Endodermal cell (in vitro differentiated cells): ENCODE measurements at regions not wholly inside any gene's neighbourhood (a gene's known extent, or its start where the extent isn't known, plus 50 kb on each side); places are given as distances from the start of the nearest gene placed in this dataset.

ENCODE experiments used
- DNase-seq: peaks from one replicate; pipeline ENCODE4 v3.0.0-alpha.2; 2017
- H3K27ac ChIP-seq: 2 replicates; pipeline ENCODE4 v1.5.1; 2013; ENCODE audit warnings: mild to moderate bottlenecking, low read depth, low read length, moderate library complexity
- H3K27me3 ChIP-seq: 2 replicates; pipeline ENCODE4 v1.6.1; 2013; ENCODE audit warnings: mild to moderate bottlenecking, low read length, moderate library complexity; ENCODE audit not compliant: insufficient read depth, control insufficient read depth, poor library complexity, severe bottlenecking
- H3K36me3 ChIP-seq: 2 replicates; pipeline ENCODE4 v1.7.0; 2013; ENCODE audit warnings: mild to moderate bottlenecking, low read length, moderate library complexity; ENCODE audit not compliant: control insufficient read depth, insufficient read depth
- H3K4me1 ChIP-seq: one replicate; pipeline ENCODE4 v1.7.0; 2013; ENCODE audit warnings: low read length; ENCODE audit not compliant: control insufficient read depth, insufficient read depth
- H3K4me3 ChIP-seq: 2 replicates; pipeline ENCODE4 v1.5.1; 2013; ENCODE audit warnings: mild to moderate bottlenecking, low read length, moderate library complexity
- H3K9ac ChIP-seq: 2 replicates; pipeline ENCODE4 v1.6.1; 2013; ENCODE audit warnings: mild to moderate bottlenecking, low read length, moderate library complexity; ENCODE audit not compliant: poor library complexity, severe bottlenecking; ENCODE audit errors: extremely low read depth
- H3K9me3 ChIP-seq: 2 replicates; pipeline ENCODE4 v1.6.1; 2013; ENCODE audit warnings: mild to moderate bottlenecking, low read length, moderate library complexity; ENCODE audit not compliant: control insufficient read depth
- H3K27ac Mint-ChIP-seq: 2 replicates; pipeline ENCODE4 v1.8.0; 2020; ENCODE audit warnings: mixed read lengths
- H3K27me3 Mint-ChIP-seq: 2 replicates; pipeline ENCODE4 v1.8.0; 2021; ENCODE audit warnings: mild to moderate bottlenecking, mixed read lengths; ENCODE audit not compliant: insufficient read depth
- H3K36me3 Mint-ChIP-seq: 2 replicates; pipeline ENCODE4 v1.8.0; 2020; ENCODE audit warnings: low read depth, mixed read lengths
- H3K4me1 Mint-ChIP-seq: 2 replicates; pipeline ENCODE4 v1.8.0; 2020; ENCODE audit warnings: mixed read lengths
- H3K4me3 Mint-ChIP-seq: 2 replicates; pipeline ENCODE4 v1.8.0; 2020; ENCODE audit warnings: mild to moderate bottlenecking, moderate library complexity, mixed read lengths
- H3K9me3 Mint-ChIP-seq: 2 replicates; pipeline ENCODE4 v1.8.0; 2020; ENCODE audit warnings: mild to moderate bottlenecking, mixed read lengths
- CTCF ChIP-seq: fragments of 200-600 bp; sonication (generic); conservative IDR thresholded peaks from 2 replicates; pipeline ENCODE4 v1.5.0; 2021; ENCODE audit warnings: antibody characterized with exemption, mild to moderate bottlenecking
- WGBS, 2 experiments: methylation state at CpG; one replicate each; pipeline versions ENCODE4 v1.1.5 to v1.1.7; 2013; ENCODE audit warnings: missing lambda C conversion rate in 2 of 2, mixed read lengths in 1 of 2; ENCODE audit not compliant: insufficient coverage in 1 of 2, insufficient read length in 1 of 2; 5-methylcytosine and 5-hydroxymethylcytosine counted together

- Histone ChIP-seq H3K9me3 (no peaks in the 10 kb centered on the region), H3K9ac (no peak overlapping the region), H3K27me3 (no peaks in the 10 kb centered on the region), H3K4me1 (no peaks in the 10 kb centered on the region), H3K36me3 (no peaks in the 10 kb centered on the region), H3K27ac (no peak overlapping the region), H3K4me3 (no peak overlapping the region)
- Mint-ChIP-seq H3K27me3 (no peaks in the 10 kb centered on the region), H3K36me3 (no peaks in the 10 kb centered on the region), H3K27ac (no peak overlapping the region), H3K4me1 (no peaks in the 10 kb centered on the region), H3K4me3 (no peak overlapping the region), H3K9me3 (no peaks in the 10 kb centered on the region)
- no peak for DNase-seq
- TF ChIP-seq CTCF = no peak
- WGBS, 2 experiments = 95 to 97% methylated on average over 3 of the region's 3 CpGs
Measured at GRCh38 chr3:178334239-178334638, 202.0 kb upstream of the KCNMB2 start.

GRCh38 chr3:178336336-178336735 lies 199.9 kb upstream of the KCNMB2 start:
- Histone ChIP-seq H3K27me3 (no peaks in the 10 kb centered on the region), H3K27ac (no peak overlapping the region), H3K9ac (no peak overlapping the region), H3K4me1 (no peaks in the 10 kb centered on the region), H3K9me3 (no peaks in the 10 kb centered on the region), H3K4me3 (no peak overlapping the region), H3K36me3 (no peaks in the 10 kb centered on the region)
- no peak overlapping the region for H3K27ac Mint-ChIP-seq
- H3K27me3 Mint-ChIP-seq = no peaks in the 10 kb centered on the region
- no peaks in the 10 kb centered on the region for H3K9me3 Mint-ChIP-seq
- DNase-seq = no peak
- H3K4me3 Mint-ChIP-seq = no peak overlapping the region
- WGBS, 2 experiments = 71 to 73% methylated on average over 1 of the region's 1 CpG
- TF ChIP-seq CTCF = no peak
- no peaks in the 10 kb centered on the region for H3K36me3 Mint-ChIP-seq
- H3K4me1 Mint-ChIP-seq = no peaks in the 10 kb centered on the region

- Histone ChIP-seq H3K27ac (no peak overlapping the region), H3K27me3 (no peaks in the 10 kb centered on the region), H3K36me3 (no peaks in the 10 kb centered on the region), H3K9me3 (no peaks in the 10 kb centered on the region), H3K4me3 (no peak overlapping the region), H3K9ac (no peak overlapping the region), H3K4me1 (peaks cover 7% of the 10 kb centered on the region)
- Mint-ChIP-seq H3K4me1 (peaks cover 14% of the 10 kb centered on the region), H3K27me3 (no peaks in the 10 kb centered on the region), H3K36me3 (no peaks in the 10 kb centered on the region), H3K4me3 (no peak overlapping the region), H3K9me3 (no peaks in the 10 kb centered on the region), H3K27ac (no peak overlapping the region)
- DNase-seq = no peak
- no peak for TF ChIP-seq CTCF
- WGBS, 2 experiments = 90 to 100% methylated on average over 2 of the region's 2 CpGs
Measured at GRCh38 chr3:178340506-178340905, 195.7 kb upstream of the KCNMB2 start.
